ENCODE measurements at regions not wholly inside any gene's neighbourhood (a gene's known extent, or its start where the extent isn't known, plus 50 kb on each side); places are given as distances from the start of the nearest gene placed in this dataset.
"Not testable (repeated sequence)": the region's sequence is repeated elsewhere in the genome, so short reads cannot be mapped to it uniquely, and the experiment has no call there.

DNA sequence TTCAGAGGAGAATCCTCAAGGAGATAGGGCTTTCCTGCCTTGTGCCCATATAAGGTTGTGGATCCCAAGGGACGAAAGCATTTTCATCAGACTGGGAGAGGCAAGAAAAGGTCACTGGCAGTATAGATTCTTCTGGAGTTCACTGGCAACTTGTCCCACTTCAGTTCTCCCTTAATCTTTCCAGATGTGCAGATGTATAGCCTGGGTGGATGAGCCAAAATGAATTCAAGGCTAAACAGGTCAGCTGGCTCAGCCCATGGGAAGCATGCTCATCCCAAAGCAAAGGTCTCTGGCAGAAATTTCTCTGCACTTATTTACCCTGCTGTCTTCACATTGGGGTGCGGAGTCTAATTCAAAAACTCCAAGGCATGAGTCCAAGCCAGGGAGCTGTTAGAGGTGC lies 148.9 kb upstream of the TNP1 start:
- DNase-seq = no peak

GRCh38 chr2:217006217-217006616 lies 146.4 kb upstream of the TNP1 start:
- DNase-seq = no peak

DNA sequence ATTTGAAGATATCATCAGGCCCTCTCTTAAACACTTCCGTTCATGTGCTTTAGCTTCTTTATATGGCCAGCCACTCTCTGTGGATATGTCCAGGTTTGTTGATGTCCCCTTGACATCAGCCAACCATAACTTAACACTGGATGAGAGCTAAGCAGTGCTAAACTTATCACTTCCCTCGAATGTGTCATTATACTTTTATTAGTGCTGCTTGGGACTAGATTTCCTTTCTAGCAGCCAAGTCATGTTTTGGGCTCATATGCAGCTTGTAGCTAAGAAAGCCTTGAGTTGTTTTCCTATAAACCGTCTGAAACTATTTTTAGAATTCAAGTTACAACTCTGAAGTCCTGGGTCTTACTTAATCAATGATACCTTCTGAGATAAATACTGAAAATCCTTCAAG lies 144.8 kb upstream of the TNP1 start:
- DNase-seq = no peak

- no peak for DNase-seq
These were observed 141.9 kb upstream of the TNP1 start for GRCh38 chr2:217001740-217002139.

DNA sequence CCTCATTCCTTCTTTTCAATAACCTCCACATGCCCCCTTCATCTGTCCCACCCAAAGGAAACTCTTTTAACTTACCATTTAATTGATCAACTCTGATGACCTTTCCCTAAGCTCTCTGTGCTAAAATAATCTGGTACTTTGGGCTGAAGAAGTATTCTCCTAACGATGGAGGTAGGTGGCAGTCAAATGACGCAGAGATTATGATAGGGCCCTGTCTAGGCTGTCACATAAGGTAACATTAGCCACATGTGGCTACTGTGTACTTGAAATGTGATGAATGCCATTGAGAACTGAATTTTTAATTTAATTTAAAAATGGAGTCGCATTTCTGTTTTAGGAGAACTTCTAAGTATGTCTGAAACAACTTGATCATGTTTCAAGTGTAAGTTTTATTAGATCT lies 140.5 kb upstream of the TNP1 start:
- no peak for DNase-seq

DNA sequence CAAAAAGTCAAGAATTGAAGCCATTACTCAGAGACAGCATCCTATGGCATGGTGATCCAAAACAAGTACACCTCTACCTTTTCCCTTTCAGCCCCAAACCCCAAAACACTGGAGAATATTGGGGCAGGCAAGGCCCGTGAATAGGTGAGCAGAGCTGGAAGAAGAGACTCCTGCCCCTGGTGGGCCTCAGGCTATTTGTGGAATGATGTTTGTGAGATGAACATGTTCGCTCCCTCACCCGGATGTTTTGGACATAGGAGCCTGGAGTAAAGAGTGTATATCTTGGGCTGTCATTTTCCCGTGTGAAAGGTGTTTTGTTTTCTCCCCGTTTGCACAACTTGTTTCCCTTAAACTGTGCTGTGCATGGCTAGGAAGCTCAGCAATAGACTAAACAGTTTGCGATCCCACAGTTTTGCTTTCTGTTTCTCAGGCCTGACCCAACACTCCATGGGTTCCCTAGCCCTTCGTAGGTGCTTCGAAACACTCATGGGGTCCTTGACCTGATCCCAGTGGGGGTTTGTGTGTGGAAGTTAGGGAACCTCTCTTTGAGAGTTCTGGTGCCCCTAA lies 136.5 kb upstream of the TNP1 start:
- no peak for DNase-seq

- DNase-seq = no peak
These were observed 134.5 kb upstream of the TNP1 start for GRCh38 chr2:216994353-216994854.

- no peak for DNase-seq
These were observed 132.3 kb upstream of the TNP1 start for GRCh38 chr2:216992056-216992675.

DNA sequence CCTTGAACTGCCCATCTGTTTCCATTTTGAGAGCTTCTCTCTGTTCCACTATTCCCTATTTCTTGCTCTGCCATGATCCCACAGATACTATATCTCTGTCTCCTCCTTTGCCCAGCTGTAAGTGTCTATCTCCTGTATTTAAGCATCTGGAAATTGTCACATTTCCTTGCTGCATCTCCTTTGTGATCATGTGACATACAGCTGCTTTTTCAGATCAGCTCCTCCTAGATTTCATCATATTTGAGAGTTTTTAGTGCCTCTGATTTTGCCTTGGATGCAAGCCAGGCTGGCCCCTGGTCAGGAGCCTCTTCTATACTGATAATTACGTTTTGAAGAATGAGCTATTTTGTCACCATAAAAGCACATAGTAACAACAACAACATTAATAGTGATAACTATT lies 131.7 kb upstream of the TNP1 start:
- DNase-seq = no peak

DNA sequence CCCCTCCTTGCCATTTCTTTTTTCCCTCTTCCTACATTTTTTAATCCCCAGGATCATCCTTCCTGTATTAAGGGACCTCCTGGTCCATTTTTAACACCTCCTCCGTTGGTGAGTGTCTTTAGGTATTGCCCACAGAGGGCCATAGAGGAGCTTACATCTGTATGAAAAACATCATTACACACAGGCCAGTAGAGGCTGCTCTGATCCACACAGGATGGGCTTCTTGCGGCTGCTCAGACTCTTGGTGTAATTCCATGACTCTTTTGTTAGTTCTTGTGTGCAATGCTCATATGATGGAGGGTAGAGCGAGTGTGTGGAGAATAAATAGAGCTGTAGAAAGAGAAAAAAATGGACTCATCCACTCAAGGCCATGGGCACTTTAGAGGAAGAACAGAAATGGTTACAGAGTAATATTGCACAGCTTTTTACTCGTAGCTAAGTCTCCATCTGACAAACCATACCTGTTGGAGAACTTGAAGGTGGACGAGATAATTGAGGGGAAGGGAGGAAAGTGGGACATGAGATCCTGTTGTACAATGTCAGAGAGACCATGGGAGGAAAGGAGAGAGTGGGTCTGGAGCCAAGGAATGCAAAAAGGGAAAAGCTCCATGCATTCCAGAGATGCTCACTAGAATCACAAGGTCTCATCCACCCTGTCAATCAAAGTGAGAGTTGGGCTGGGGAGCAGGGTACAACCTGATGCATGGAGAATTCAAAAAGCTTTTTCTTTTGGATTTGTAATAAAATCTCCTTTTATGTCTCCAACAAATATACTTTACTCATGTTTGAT lies 129.7 kb upstream of the TNP1 start:
- no peak for DNase-seq

DNA sequence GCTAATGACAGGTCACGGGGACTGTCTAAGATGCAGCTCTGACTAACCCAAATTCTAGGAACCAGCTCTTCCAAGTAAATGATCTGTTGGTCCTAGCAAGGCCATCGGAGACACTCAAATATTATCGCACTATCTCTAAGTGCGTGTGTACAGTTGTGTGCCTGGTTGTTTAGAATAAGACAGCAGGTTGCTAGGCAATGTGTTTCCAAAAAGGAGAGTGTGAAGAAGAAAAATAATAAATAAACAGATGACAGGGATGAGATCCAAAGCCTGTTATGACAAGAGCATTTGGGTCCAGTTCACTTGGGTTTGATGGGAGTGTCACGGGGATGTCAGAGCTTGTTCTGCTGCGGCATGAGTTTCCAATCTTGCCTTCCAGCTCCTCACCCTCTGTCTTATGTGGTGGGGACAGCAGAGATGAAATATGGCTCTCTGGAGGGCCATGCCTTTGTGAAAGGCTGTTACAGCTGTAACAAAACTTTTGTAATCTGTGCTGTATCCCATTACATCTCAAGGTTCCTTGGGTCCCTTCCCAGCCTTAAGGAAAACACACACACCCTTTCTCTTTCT lies 127.5 kb upstream of the TNP1 start:
- no peak for DNase-seq

GRCh38 chr2:216985658-216986141 lies 125.8 kb upstream of the TNP1 start:
- no peak for DNase-seq

GRCh38 chr2:216984937-216985336 lies 125.1 kb upstream of the TNP1 start:
- DNase-seq = no peak

GRCh38 chr2:216981951-216982350 lies 122.1 kb upstream of the TNP1 start:
- DNase-seq = not testable (repeated sequence)

DNA sequence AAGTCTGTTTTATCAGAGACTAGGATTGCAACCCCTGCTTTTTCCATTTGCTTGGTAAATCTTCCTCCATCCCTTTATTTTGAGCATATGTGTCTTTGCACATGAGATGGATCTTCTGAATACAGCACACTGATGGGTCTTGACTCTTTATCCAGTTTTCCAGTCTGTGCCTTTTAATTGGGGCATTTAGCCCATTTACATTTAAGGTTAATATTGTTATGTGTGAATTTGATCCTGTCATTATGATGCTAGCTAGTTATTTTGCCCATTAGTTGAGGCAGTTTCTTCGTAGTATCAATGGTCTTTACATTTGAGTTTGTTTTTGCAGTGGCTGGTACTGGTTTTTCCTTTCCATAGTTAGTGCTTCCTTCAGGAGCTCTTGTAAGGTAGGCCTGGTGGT lies 120.6 kb upstream of the TNP1 start:
- DNase-seq = not testable (repeated sequence)

DNA sequence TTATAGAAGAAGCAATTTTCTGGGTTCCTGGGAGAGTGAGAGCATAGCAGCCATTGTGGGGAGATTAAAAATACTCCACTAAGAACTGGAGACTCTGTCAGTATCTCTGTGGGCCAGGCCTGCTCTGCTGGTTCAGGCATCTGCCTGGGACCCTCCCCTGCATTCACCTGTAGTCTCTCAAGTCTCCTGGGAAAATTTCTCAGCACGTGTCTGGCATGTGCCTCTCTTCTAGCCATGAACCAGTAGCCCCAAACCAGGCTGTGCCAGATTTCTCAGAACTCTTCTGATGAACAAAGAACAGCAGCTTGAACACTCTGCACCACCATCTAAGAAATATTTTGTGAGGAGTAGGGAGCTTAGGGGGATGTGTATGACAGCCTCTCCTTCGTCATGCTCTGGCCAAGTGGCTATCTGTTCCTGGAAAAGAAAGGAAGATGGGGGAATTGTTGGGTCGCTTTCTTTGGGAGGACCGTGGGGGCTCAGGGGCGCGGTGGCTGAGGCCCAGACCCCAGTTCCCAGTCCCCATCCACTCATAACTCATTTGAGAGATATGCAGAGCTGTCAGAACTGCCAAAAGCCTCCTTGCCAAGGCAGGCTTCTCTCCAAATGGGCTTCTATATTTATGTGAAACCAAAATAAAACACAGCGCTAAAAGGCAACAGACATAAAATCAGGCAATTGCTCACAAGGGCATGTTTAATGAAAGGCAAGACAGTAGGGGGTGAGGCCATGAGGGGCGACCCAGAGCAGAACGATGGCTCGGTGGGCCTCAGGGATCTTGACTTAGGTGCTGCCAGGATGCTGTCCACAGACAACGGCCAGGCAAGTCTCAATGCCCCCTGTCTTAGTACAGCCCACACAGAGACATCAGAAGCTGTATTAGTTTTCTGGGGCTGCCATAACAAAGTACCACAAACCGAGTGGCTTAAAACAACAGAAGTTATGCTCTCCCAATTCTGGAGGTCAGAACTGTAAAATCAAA lies 114.7 kb upstream of the TNP1 start:
- DNase-seq = no peak

DNA sequence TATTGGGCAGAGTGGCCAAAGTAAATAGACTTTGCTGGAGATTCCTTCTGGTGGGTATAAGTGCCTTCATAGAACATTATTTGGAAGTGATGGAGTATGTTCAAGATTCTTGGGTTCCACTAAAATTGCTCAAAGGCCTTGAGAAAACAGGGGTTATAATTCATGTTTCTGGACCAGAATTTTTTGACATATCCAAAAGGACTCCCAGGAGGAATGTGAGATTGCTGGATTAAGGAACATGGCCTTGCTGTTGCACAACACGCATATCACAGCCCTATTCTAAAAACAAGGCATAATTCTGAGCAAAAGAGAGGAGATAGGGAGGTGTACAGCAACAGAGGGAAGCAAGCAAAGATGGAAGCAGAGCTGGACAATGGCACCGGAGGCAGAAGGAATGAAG lies 111.7 kb upstream of the TNP1 start:
- no peak for DNase-seq

- DNase-seq = no peak
These were observed 110.6 kb upstream of the TNP1 start for GRCh38 chr2:216970359-216970915.

DNA sequence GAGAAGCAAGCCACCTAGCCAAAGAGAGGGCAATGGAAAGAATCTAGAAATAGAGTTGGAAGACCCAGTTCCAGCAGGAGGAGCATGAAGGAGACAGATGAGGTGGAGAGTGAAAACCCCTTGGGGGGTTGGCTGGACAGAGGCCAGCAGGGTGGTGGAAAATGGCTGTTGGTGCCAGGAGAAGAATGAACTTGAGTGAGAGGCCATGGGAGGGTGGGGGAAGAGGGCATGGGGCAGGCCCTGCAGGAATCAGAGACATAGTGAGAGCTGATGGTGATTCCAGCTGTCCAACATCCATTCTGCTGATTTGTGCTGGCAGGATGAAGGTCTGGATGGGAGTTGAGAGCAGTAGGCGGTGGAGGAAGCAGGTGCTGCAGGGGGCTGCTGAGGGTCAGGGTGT lies 108.0 kb upstream of the TNP1 start:
- no peak for DNase-seq

DNA sequence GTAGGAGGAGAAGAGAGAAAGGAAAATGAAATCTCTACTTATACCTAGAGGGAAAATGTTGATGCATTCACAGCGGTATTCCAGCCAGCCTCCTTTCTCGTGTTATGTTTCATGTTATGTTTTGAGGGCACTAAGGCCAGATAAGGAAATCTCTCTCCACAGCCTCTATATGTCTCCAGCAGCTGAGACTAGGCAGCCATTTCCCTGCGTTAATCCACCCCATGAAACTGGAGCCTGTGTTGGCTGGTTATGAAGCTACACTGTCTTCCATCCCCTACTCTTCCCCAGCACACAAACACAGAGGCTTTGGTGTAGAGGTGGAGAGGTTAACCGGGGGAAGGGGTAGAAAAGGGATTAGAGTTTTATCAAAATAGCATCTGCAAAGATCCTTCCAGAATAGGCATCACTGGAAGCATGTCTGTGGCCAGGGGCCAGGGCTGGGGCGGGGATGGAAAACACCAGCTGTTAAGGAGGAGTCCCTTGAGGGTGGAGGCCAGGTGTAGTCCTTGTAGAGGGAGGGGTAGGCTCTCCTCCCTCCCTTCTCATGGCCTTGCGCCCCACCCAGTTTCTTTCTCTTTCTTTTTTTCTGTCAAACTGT lies 100.9 kb upstream of the TNP1 start:
- no peak for DNase-seq

DNA sequence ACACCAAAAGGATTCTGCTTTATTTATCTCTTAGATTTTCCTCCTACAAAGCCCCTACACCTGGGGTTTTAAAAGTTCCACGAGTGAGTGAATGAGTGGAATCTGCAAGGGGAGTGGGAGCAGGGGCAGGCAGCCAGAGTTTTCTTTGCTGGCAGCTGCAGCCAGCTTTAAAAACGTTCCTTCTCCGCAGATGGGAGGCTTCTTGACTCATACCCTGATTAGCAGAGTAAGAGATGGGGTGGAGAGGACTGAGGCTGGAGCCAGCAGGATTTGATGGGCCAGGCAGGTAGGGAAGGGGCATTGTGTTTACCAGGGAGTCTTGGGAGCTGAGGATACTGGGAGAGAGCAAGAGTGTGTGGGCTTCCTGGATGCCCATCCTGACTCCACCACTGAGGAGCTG lies 99.6 kb upstream of the TNP1 start:
- no peak for DNase-seq
